Globus pallidus (tissue), 1 donor: ENCODE measurements at regions not wholly inside any gene's neighbourhood (a gene's known extent, or its start where the extent isn't known, plus 50 kb on each side); places are given as distances from the start of the nearest gene placed in this dataset.

Experiments
- DNase-seq: peaks from one replicate; pipeline ENCODE4 v3.0.0-alpha.2; 2015; ENCODE audit warnings: low spot score

- no peak for DNase-seq
Observed at GRCh38 chr7:115083935-115084334, 162.0 kb downstream of the MDFIC start.

DNA sequence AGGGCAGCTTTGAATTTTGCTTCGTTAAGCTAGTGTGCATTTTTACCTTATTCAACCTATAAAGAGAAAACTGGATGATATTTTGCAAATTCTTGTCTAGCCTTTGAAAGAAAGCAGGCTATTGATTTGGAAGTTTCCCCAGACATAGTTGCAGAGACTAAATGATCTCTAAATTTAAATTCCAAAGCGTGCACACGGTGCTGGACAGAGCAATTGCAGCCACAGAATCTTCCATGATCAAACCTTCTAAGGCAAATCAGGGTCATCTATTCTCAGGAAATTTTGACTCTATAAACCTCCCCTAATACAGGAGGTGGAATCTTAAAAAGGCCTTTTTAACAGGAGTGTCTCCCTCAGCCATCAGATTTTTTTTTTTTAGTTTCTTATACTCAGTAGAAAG lies 159.9 kb downstream of the MDFIC start:
- DNase-seq: no peak

GRCh38 chr7:115078851-115079250 lies 157.0 kb downstream of the MDFIC start:
- no peak for DNase-seq

GRCh38 chr7:115078386-115078785 lies 156.5 kb downstream of the MDFIC start:
- no peak for DNase-seq

DNA sequence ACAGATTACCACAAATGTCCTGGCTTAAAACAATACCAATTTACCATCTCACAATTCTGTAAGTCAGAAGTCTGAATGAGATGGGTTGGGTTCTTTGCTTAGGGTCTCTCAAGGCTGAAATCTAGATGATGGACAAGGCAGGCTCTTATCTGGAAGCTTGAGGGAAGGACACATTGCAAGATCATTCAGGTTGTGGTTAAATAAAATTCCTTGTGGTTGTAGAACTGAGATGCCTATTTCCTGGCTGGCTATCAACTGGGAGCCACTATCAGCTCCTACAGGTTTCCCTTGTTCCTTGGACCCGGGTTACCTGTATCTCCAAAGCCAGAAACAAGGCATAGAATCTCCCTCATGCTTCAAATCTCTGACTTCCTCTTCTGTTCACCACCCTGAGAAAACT lies 148.4 kb downstream of the MDFIC start:
- DNase-seq: no peak
